SK-N-SH (cell line): ENCODE measurements at regions not wholly inside any gene's neighbourhood (a gene's known extent, or its start where the extent isn't known, plus 50 kb on each side); places are given as distances from the start of the nearest gene placed in this dataset.
"Not testable (repeated sequence)": the region's sequence is repeated elsewhere in the genome, so short reads cannot be mapped to it uniquely, and the experiment has no call there.

Experiments
- CTCF ChIA-PET: fragments of 300-600, 350-600 bp; formaldehyde crosslinking; extraction: SDS; loops from one replicate; lab custom pipeline; 2021; lab: Yijun Ruan, JAX
- POLR2A ChIA-PET: fragments of 350-600 bp; sonication (Branson Sonifier 250); formaldehyde crosslinking; extraction: SDS; loops from one replicate; lab custom pipeline; 2020; ENCODE audit warnings: antibody characterized with exemption, inconsistent platforms; lab: Yijun Ruan, JAX
- DNase-seq: peaks from one replicate; pipeline ENCODE4 v3.0.0; 2012
- H2AFZ ChIP-seq: fragments of 200-600 bp; sonication (generic); 2 replicates; pipeline ENCODE4 v1.8.1; 2016; ENCODE audit warnings: antibody characterized with exemption, mild to moderate bottlenecking, low read depth
- H3F3A ChIP-seq: fragments of 200-600 bp; sonication (generic); replicated peaks from 2 replicates; pipeline ENCODE3; 2016; ENCODE audit warnings: antibody characterized with exemption, mild to moderate bottlenecking; ENCODE audit not compliant: insufficient read depth
- H3K27ac ChIP-seq, 2 experiments: fragments of 200-500 bp in 1 of 2; fragments of 200-600 bp in 1 of 2; sonication (Bioruptor generic) in 1 of 2; sonication (generic), shearing (Covaris generic) in 1 of 2; 2 replicates each; pipeline versions ENCODE4 v1.5.1 to v1.6.1; 2014 to 2016; ENCODE audit warnings: low read depth in 2 of 2, inconsistent platforms in 1 of 2, low read length in 1 of 2, mild to moderate bottlenecking in 1 of 2, mixed read lengths in 1 of 2
- H3K27me3 ChIP-seq: fragments of 200-600 bp; sonication (generic), shearing (Covaris generic); 2 replicates; pipeline ENCODE4 v1.6.1; 2016; ENCODE audit warnings: mixed run types; ENCODE audit not compliant: insufficient read depth
- H3K36me3 ChIP-seq, 2 experiments: fragments of 200-500 bp in 1 of 2; fragments of 200-600 bp in 1 of 2; sonication (Bioruptor generic) in 1 of 2; sonication (generic) in 1 of 2; replicated peaks in 1 of 2; 2 replicates each; pipeline versions ENCODE3 to v1.5.1; 2014 to 2016; ENCODE audit warnings: low read length in 1 of 2, mild to moderate bottlenecking in 1 of 2; ENCODE audit not compliant: insufficient read depth in 2 of 2, control insufficient read depth in 1 of 2
- H3K4me1 ChIP-seq, 2 experiments: fragments of 200-500 bp in 1 of 2; fragments of 200-600 bp in 1 of 2; sonication (Bioruptor generic) in 1 of 2; sonication (generic), shearing (Covaris generic) in 1 of 2; 2 replicates each; pipeline versions ENCODE4 v1.5.1 to v1.6.1; 2014 to 2016; ENCODE audit warnings: low read depth in 1 of 2, low read length in 1 of 2, mixed run types in 1 of 2; ENCODE audit not compliant: insufficient read depth in 2 of 2, control insufficient read depth in 1 of 2
- H3K4me2 ChIP-seq: fragments of 200-600 bp; sonication (generic), shearing (Covaris generic); 2 replicates; pipeline ENCODE4 v1.6.1; 2017; ENCODE audit warnings: mixed run types
- H3K4me3 ChIP-seq, 2 experiments: fragments of 200-500 bp in 1 of 2; fragments of 200-600 bp in 1 of 2; sonication (Bioruptor generic) in 1 of 2; sonication (generic), shearing (Covaris generic) in 1 of 2; 2 replicates each; pipeline versions ENCODE4 v1.5.1 to v1.8.1; 2014 to 2016; ENCODE audit warnings: low read depth in 2 of 2, inconsistent platforms in 1 of 2, low read length in 1 of 2, mild to moderate bottlenecking in 1 of 2, mixed read lengths in 1 of 2, moderate library complexity in 1 of 2
- H3K79me2 ChIP-seq: fragments of 200-600 bp; sonication (generic); 2 replicates; pipeline ENCODE4 v1.8.1; 2017; ENCODE audit warnings: mild to moderate bottlenecking; ENCODE audit not compliant: insufficient read depth
- H3K9ac ChIP-seq: fragments of 200-600 bp; sonication (generic); 2 replicates; pipeline ENCODE4 v1.6.1; 2017; ENCODE audit warnings: mixed run types
- H3K9me2 ChIP-seq: fragments of 200-600 bp; sonication (generic); 2 replicates; pipeline ENCODE4 v1.6.1; 2017; ENCODE audit warnings: mixed run types
- H3K9me3 ChIP-seq: fragments of 200-600 bp; sonication (generic); 2 replicates; pipeline ENCODE4 v1.6.1; 2017; ENCODE audit warnings: mixed run types, mild to moderate bottlenecking, moderate library complexity
- H4K20me1 ChIP-seq: fragments of 200-600 bp; sonication (generic); 2 replicates; pipeline ENCODE4 v1.6.1; 2017; ENCODE audit warnings: mild to moderate bottlenecking, mixed run types; ENCODE audit not compliant: insufficient read depth
- WGBS: methylation state at CpG from one replicate; pipeline ENCODE4 v1.1.6; 2017; ENCODE audit warnings: low lambda C conversion rate; 5-methylcytosine and 5-hydroxymethylcytosine counted together

DNA sequence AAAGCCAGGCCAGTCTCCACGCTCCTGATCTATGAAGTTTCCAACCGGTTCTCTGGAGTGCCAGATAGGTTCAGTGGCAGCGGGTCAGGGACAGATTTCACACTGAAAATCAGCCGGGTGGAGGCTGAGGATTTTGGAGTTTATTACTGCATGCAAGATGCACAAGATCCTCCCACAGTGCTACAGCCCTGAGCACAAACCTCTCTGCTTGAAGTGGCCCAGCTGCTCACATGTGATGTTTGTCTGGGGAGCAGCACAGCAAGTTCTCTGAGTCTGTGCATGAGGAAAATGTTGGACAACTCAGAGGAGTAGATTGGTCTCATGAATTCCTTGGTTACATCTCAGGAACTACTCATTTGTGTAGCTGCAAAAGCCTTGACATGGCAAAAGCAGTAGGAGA is 1295.1 kb downstream of the RPIA start:
- CTCF ChIA-PET, POLR2A ChIA-PET, H3K79me2 ChIP-seq, H3K4me1 ChIP-seq, H3K4me3 ChIP-seq, H3K27me3 ChIP-seq, H3K27ac ChIP-seq, H3K36me3 ChIP-seq, H3K9me2 ChIP-seq, DNase-seq, H3K9ac ChIP-seq, H2AFZ ChIP-seq, H4K20me1 ChIP-seq, H3K9me3 ChIP-seq, H3F3A ChIP-seq, H3K4me2 ChIP-seq: not testable (repeated sequence)
- 0% methylated on average over 4 of the region's 4 CpGs for WGBS

DNA sequence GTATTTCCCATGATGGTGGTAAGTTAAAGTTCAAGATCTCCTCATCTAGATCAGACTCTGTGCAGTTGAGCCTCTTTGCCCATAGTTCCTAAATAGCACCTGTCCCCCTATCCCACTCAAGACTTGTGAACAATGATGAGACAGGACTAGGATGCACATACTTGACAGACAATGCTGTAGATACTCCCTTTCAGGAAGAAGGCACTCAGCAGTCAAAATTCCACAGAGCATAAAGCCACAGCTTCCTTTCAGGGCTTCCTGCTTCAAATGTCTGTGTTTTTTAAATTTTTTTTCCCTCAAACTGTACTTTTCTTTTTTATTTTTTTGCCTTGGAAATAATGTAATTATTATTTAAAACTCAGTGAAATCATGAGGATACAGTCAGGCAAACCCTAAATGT is 1305.3 kb downstream of the RPIA start:
- H3K27ac ChIP-seq, H3K9ac ChIP-seq, H3K4me1 ChIP-seq, DNase-seq, H4K20me1 ChIP-seq, H3K27me3 ChIP-seq, H2AFZ ChIP-seq, H3K4me2 ChIP-seq, H3K4me3 ChIP-seq, H3F3A ChIP-seq, H3K9me2 ChIP-seq, CTCF ChIA-PET, H3K36me3 ChIP-seq, POLR2A ChIA-PET, H3K79me2 ChIP-seq, H3K9me3 ChIP-seq: not testable (repeated sequence)

DNA sequence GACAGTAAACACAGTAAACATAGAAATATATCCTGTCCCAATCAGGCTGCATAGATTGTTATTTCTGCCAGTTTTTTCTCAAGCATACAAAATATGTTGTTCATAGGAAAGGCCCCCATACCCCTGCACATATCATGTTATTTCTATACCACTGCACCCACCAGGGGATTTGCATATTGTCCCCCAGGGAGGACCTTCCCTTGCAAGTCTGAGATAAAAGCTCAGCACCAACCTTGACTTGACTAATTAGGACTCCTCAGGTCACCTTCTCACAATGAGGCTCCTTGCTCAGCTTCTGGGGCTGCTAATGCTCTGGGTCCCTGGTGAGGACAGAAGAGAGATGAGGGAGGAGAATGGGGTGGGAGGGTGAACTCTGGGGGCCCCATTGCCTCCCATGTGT is 1313.1 kb downstream of the RPIA start:
- H3K36me3 ChIP-seq, CTCF ChIA-PET, H4K20me1 ChIP-seq, H3K9me2 ChIP-seq, H3K4me2 ChIP-seq, H3K27ac ChIP-seq, H3K79me2 ChIP-seq, H3K27me3 ChIP-seq, H3K4me3 ChIP-seq, H3F3A ChIP-seq, H3K4me1 ChIP-seq, H3K9me3 ChIP-seq, H2AFZ ChIP-seq, POLR2A ChIA-PET, DNase-seq, H3K9ac ChIP-seq: not testable (repeated sequence)

DNA sequence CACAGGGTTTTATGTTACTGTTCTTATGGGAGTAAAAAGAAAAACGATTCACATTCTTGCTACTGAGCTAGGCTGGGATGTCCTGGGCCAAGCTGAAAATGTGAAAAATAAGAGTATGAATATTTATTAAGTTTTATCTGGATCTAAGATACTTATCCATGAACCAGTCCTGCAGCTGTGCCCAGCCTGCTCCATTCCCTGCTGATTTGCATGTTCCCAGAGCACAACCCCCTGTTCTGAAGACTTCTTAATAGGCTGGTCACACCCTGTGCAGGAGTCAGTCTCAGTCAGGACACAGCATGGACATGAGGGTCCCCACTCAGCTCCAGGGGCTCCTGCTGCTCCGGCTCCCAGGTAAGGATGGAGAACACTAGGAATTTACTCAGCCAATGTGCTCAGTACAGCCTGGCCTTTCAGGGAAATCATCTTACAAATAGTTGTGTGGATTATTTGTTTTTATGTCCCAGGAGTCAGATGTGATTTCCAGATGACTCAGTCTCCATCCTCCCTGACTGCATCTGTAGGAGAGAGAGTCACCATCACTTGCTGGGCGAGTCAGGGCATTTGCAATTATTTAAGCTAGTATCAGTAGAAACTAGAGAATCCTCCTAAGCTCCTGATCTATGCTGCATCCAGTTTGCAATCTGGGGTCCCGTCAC is 1319.1 kb downstream of the RPIA start:
- WGBS: 0% methylated on average over 2 of the region's 4 CpGs
- DNase-seq, H3K36me3 ChIP-seq, H3K9ac ChIP-seq, H3K9me3 ChIP-seq, POLR2A ChIA-PET, H2AFZ ChIP-seq, H3K4me1 ChIP-seq, H3K27me3 ChIP-seq, H3K79me2 ChIP-seq, H4K20me1 ChIP-seq, H3K4me2 ChIP-seq, H3K27ac ChIP-seq, H3F3A ChIP-seq, CTCF ChIA-PET, H3K9me2 ChIP-seq, H3K4me3 ChIP-seq: not testable (repeated sequence)

DNA sequence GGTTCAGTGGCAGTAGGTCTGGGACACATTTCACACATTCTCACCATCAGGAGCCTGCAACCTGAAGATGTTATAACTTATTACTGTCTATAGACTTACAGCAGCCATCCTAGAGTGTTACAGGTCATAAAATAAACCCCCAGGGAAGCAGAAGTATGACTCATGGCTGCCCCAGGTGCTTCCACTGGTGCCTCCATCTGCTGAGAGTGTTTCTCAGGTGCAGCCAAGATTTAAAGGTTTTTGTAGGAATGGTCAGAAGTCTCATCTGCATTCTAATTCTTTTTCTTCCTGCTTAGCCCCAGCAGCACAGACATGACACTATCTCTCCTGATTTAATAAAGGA is 1319.6 kb downstream of the RPIA start:
- H3K27me3 ChIP-seq, CTCF ChIA-PET, H3K9ac ChIP-seq, H4K20me1 ChIP-seq, DNase-seq, H2AFZ ChIP-seq, H3K4me2 ChIP-seq, H3K27ac ChIP-seq, H3K36me3 ChIP-seq, H3F3A ChIP-seq, H3K4me3 ChIP-seq, POLR2A ChIA-PET, H3K4me1 ChIP-seq, H3K9me3 ChIP-seq, H3K79me2 ChIP-seq, H3K9me2 ChIP-seq: not testable (repeated sequence)

DNA sequence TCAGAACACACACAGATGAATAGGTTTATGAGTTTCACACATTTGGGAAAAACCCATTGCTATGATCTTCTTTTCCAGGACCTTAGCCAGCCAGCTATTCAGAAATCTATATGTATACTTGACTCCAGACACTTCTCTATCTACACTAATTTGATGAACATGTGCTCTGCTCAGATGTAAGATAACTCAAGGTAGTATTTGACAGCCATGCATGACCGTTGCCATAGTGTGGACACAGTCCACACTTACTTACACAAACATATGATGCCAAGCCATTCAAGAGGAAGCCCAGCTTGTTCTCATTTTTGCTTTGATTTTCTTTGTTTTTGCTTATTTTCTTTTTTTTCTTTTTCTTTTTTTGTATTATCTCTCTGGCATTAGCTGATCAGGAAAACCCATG is 1328.4 kb downstream of the RPIA start:
- H3K9me2 ChIP-seq, POLR2A ChIA-PET, H3K4me2 ChIP-seq, CTCF ChIA-PET, H2AFZ ChIP-seq, H3K27me3 ChIP-seq, H3K27ac ChIP-seq, H3K9ac ChIP-seq, H3K4me3 ChIP-seq, H3K9me3 ChIP-seq, H4K20me1 ChIP-seq, H3K4me1 ChIP-seq, H3K79me2 ChIP-seq, H3F3A ChIP-seq, H3K36me3 ChIP-seq, DNase-seq: not testable (repeated sequence)
- WGBS: 0% methylated on average over 1 of the region's 1 CpG

DNA sequence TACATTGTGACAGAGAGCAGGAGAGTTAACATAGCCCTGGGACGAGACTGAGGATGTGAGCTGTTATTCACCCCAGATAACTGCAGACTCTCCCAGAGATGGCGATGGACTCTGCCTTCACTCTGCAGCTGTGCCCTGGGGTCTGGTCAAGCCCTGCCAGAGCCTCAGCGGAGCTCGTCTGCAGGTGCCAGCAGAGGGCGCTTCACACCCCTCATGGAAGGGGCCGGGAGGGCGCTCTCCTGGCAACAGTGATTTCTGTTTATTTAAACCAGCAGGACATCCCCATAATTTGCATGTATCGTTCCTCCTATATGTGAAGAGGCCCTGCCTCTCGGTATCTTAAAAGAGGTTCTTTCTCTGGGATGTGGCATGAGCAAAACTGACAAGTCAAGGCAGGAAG is 1329.8 kb downstream of the RPIA start:
- H3K27me3 ChIP-seq, H3K4me2 ChIP-seq, CTCF ChIA-PET, H2AFZ ChIP-seq, H3K9me2 ChIP-seq, H3K27ac ChIP-seq, H3K4me3 ChIP-seq, POLR2A ChIA-PET, H3K36me3 ChIP-seq, H3K4me1 ChIP-seq, H3K79me2 ChIP-seq, H3K9me3 ChIP-seq, H3F3A ChIP-seq, DNase-seq, H3K9ac ChIP-seq, H4K20me1 ChIP-seq: not testable (repeated sequence)
- no CpG with 5 or more reads among the region's 9 CpGs for WGBS
